ENCODE measurements at regions not wholly inside any gene's neighbourhood (a gene's known extent, or its start where the extent isn't known, plus 50 kb on each side); places are given as distances from the start of the nearest gene placed in this dataset.

DNA sequence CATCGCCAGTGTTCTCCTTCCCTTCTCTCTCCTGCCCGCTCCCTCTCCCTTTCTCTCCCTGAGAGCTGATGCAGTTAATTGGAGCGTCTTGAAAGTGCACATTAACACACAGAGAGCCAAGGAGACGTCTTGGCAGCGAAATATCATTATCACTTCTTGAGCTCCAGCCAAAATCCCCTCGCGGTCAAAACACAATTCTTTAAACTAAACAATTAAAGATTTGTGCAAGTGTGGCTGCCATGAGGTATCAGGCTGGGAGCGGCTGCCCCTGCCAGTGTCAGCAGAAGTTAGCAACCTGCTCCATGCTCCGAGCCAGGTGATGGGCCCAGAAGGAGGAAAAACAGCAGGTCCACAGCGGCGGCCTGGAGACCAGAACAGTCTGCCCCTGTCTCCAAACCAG lies 100.9 kb upstream of the FOXP4 start:
- H3K9me2 ChIP-seq (ENCODE audit: low read depth, low read length) = no peaks in the 10 kb centered on the region
- H4K20me1 ChIP-seq (ENCODE audit: insufficient read depth, low read length) = no peaks in the 10 kb centered on the region
- H2AFZ ChIP-seq (ENCODE audit: low read length) = no peak overlapping the region
- no peaks in the 10 kb centered on the region for H3K27me3 ChIP-seq (ENCODE audit: insufficient read depth, low read length)
- no peak overlapping the region for H3K27ac ChIP-seq (ENCODE audit: low read depth, low read length, poor library complexity, severe bottlenecking)
- H3K4me1 ChIP-seq (ENCODE audit: insufficient read depth, low read length, severe bottlenecking) = no peaks in the 10 kb centered on the region
- H3K36me3 ChIP-seq (ENCODE audit: insufficient read depth, low read length) = no peaks in the 10 kb centered on the region
- no peaks in the 10 kb centered on the region for H3K9me3 ChIP-seq (ENCODE audit: low read length)
- H3K4me3 ChIP-seq (ENCODE audit: low read depth, low read length, poor library complexity, severe bottlenecking) = no peak overlapping the region
- TF ChIP-seq, protein P1, sequence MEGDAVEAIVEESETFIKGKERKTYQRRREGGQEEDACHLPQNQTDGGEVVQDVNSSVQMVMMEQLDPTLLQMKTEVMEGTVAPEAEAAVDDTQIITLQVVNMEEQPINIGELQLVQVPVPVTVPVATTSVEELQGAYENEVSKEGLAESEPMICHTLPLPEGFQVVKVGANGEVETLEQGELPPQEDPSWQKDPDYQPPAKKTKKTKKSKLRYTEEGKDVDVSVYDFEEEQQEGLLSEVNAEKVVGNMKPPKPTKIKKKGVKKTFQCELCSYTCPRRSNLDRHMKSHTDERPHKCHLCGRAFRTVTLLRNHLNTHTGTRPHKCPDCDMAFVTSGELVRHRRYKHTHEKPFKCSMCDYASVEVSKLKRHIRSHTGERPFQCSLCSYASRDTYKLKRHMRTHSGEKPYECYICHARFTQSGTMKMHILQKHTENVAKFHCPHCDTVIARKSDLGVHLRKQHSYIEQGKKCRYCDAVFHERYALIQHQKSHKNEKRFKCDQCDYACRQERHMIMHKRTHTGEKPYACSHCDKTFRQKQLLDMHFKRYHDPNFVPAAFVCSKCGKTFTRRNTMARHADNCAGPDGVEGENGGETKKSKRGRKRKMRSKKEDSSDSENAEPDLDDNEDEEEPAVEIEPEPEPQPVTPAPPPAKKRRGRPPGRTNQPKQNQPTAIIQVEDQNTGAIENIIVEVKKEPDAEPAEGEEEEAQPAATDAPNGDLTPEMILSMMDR (IDR thresholded peaks at IDR 0.05; ENCODE audit: low read length) = no peak
- TF ChIP-seq EZH2 (IDR thresholded peaks at IDR 0.05; ENCODE audit: borderline replicate concordance, low read length) = no peak
- no peak overlapping the region for H3K9ac ChIP-seq (ENCODE audit: low read length)
- no peaks in the 10 kb centered on the region for H3K79me2 ChIP-seq (ENCODE audit: insufficient read depth, low read length)
- no peaks in the 10 kb centered on the region for H3F3A ChIP-seq (ENCODE audit: insufficient read depth, low read length)
- H3K4me2 ChIP-seq (ENCODE audit: low read length) = no peak overlapping the region

DNA sequence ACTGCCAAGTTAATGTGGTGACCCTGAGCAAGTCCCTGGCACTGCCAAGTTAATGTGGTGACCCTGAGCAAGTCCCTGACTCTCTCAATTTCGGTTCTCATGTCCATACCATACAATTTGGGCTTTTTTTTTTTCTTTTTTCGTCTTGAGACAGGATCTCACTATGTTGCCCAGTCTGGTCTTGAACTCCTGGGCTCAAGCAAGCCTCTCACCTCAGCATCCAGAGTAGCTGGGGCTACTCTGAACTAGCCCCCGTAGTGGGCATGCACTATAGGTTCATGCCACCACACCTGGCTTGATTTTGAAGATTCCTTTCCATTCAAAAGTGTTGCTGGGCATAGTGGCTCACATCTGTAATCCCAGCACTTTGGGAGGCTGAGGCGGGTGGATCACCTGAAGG lies 100.0 kb upstream of the FOXP4 start:
- H3K4me3 ChIP-seq (ENCODE audit: low read depth, low read length, poor library complexity, severe bottlenecking) = no peak overlapping the region
- no peak overlapping the region for H2AFZ ChIP-seq (ENCODE audit: low read length)
- H3K4me1 ChIP-seq (ENCODE audit: insufficient read depth, low read length, severe bottlenecking) = no peaks in the 10 kb centered on the region
- H3K36me3 ChIP-seq (ENCODE audit: insufficient read depth, low read length) = no peaks in the 10 kb centered on the region
- H3K4me2 ChIP-seq (ENCODE audit: low read length) = no peak overlapping the region
- H4K20me1 ChIP-seq (ENCODE audit: insufficient read depth, low read length) = no peaks in the 10 kb centered on the region
- H3K27me3 ChIP-seq (ENCODE audit: insufficient read depth, low read length) = no peaks in the 10 kb centered on the region
- no peak overlapping the region for H3K27ac ChIP-seq (ENCODE audit: low read depth, low read length, poor library complexity, severe bottlenecking)
- no peak overlapping the region for H3K9ac ChIP-seq (ENCODE audit: low read length)
- H3K9me2 ChIP-seq (ENCODE audit: low read depth, low read length) = no peaks in the 10 kb centered on the region
- H3F3A ChIP-seq (ENCODE audit: insufficient read depth, low read length) = no peaks in the 10 kb centered on the region
- H3K9me3 ChIP-seq (ENCODE audit: low read length) = no peaks in the 10 kb centered on the region
- TF ChIP-seq EZH2 (IDR thresholded peaks at IDR 0.05; ENCODE audit: borderline replicate concordance, low read length) = no peak
- TF ChIP-seq, protein P1 (IDR thresholded peaks at IDR 0.05; ENCODE audit: low read length) = no peak
- no peaks in the 10 kb centered on the region for H3K79me2 ChIP-seq (ENCODE audit: insufficient read depth, low read length)

DNA sequence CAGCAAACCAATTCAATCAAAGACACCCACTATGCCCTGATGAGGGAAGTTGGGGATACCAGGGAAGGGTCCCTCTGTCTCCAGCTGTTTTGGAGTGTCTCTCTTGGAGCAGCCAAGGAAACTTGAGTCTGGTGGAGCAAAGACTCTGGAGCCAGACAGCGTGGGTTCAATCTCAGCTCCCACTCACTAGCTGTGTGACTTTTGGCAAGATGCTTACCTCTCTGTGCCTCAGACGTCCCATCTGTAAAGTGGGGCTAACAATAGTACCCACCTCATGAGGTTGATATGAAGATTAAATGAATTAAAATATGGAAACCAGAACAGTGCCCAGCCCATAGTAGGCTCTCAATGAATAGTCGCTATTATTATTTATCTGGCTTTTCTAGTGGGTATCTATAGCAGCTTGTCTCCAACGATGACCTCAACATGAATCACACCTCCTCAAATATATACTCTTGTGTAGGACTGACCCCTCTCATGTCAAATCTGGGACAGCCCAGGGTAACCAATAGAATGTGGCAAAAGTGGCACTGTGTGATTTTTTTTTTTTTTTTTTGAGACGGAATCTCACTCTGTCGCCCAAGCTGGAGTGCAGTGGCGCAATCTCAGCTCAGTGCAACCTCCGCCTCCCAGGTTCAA lies 99.2 kb upstream of the FOXP4 start:
- H3K9ac ChIP-seq (ENCODE audit: low read length) = no peak overlapping the region
- H2AFZ ChIP-seq (ENCODE audit: low read length) = no peak overlapping the region
- H4K20me1 ChIP-seq (ENCODE audit: insufficient read depth, low read length) = no peaks in the 10 kb centered on the region
- H3K4me3 ChIP-seq (ENCODE audit: low read depth, low read length, poor library complexity, severe bottlenecking) = no peak overlapping the region
- no peak overlapping the region for H3K4me2 ChIP-seq (ENCODE audit: low read length)
- H3K36me3 ChIP-seq (ENCODE audit: insufficient read depth, low read length) = no peaks in the 10 kb centered on the region
- TF ChIP-seq, protein P1 (IDR thresholded peaks at IDR 0.05; ENCODE audit: low read length) = no peak
- no peak for TF ChIP-seq EZH2 (IDR thresholded peaks at IDR 0.05; ENCODE audit: borderline replicate concordance, low read length)
- H3K27me3 ChIP-seq (ENCODE audit: insufficient read depth, low read length) = no peaks in the 10 kb centered on the region
- no peaks in the 10 kb centered on the region for H3F3A ChIP-seq (ENCODE audit: insufficient read depth, low read length)
- no peaks in the 10 kb centered on the region for H3K9me2 ChIP-seq (ENCODE audit: low read depth, low read length)
- H3K4me1 ChIP-seq (ENCODE audit: insufficient read depth, low read length, severe bottlenecking) = no peaks in the 10 kb centered on the region
- no peaks in the 10 kb centered on the region for H3K9me3 ChIP-seq (ENCODE audit: low read length)
- no peaks in the 10 kb centered on the region for H3K79me2 ChIP-seq (ENCODE audit: insufficient read depth, low read length)
- H3K27ac ChIP-seq (ENCODE audit: low read depth, low read length, poor library complexity, severe bottlenecking) = no peak overlapping the region

All from OCI-LY1 (cell line).